Suppressor macrophage treated with lipopolysaccharide for 4 hours (primary cell): ENCODE measurements at regions not wholly inside any gene's neighbourhood (a gene's known extent, or its start where the extent isn't known, plus 50 kb on each side); places are given as distances from the start of the nearest gene placed in this dataset.
"Not testable (repeated sequence)": the region's sequence is repeated elsewhere in the genome, so short reads cannot be mapped to it uniquely, and the experiment has no call there.

ENCODE experiments used
- DNase-seq: peaks from one replicate; pipeline ENCODE4 v3.0.0-alpha.2; 2020

- no peak for DNase-seq
Measured at GRCh38 chr2:236376566-236377244, 112.5 kb upstream of the ASB18 start.

GRCh38 chr2:236380051-236380612, 115.9 kb upstream of the ASB18 start:
- DNase-seq = no peak

- DNase-seq = not testable (repeated sequence)
Measured at GRCh38 chr2:236381253-236381652, 117.0 kb upstream of the ASB18 start.

- DNase-seq = not testable (repeated sequence)
Measured at GRCh38 chr2:236389284-236390216, 125.3 kb upstream of the ASB18 start.

GRCh38 chr2:236393101-236393500, 128.9 kb upstream of the ASB18 start:
- DNase-seq = no peak

GRCh38 chr2:236393581-236393980, 129.4 kb upstream of the ASB18 start:
- no peak for DNase-seq

- DNase-seq = no peak
Measured at GRCh38 chr2:236394571-236394970, 130.4 kb upstream of the ASB18 start.

- DNase-seq = no peak
Measured at GRCh38 chr2:236395067-236395466, 130.9 kb upstream of the ASB18 start.

- no peak for DNase-seq
Measured at GRCh38 chr2:236396818-236397350, 132.7 kb upstream of the ASB18 start.

- no peak for DNase-seq
Measured at GRCh38 chr2:236397681-236398080, 133.5 kb upstream of the ASB18 start.

GRCh38 chr2:236399409-236399808, 135.2 kb upstream of the ASB18 start:
- no peak for DNase-seq

GRCh38 chr2:236400046-236400574, 135.9 kb upstream of the ASB18 start:
- no peak for DNase-seq

GRCh38 chr2:236400594-236401360, 136.6 kb upstream of the ASB18 start:
- no peak for DNase-seq

- DNase-seq = no peak
Measured at GRCh38 chr2:236402033-236402790, 138.0 kb upstream of the ASB18 start.

- no peak for DNase-seq
Measured at GRCh38 chr2:236403125-236403524, 138.9 kb upstream of the ASB18 start.

- no peak for DNase-seq
Measured at GRCh38 chr2:236403811-236404210, 139.6 kb upstream of the ASB18 start.

GRCh38 chr2:236404346-236404745, 140.1 kb upstream of the ASB18 start:
- DNase-seq = no peak

GRCh38 chr2:236405357-236405756, 141.2 kb upstream of the ASB18 start:
- no peak for DNase-seq

- no peak for DNase-seq
Measured at GRCh38 chr2:236408090-236408489, 143.9 kb upstream of the ASB18 start.

- no peak for DNase-seq
Measured at GRCh38 chr2:236408786-236409185, 144.6 kb upstream of the ASB18 start.

GRCh38 chr2:236415684-236416444, 151.7 kb upstream of the ASB18 start:
- DNase-seq = no peak
